ENCODE measurements at regions not wholly inside any gene's neighbourhood (a gene's known extent, or its start where the extent isn't known, plus 50 kb on each side); places are given as distances from the start of the nearest gene placed in this dataset.

- TF ChIP-seq, protein P1, sequence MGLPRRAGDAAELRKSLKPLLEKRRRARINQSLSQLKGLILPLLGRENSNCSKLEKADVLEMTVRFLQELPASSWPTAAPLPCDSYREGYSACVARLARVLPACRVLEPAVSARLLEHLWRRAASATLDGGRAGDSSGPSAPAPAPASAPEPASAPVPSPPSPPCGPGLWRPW (IDR thresholded peaks at IDR 0.05), result no peak
- no peak for TF ChIP-seq MAFK (IDR thresholded peaks at IDR 0.05; ENCODE audit: partially characterized antibody)
These were observed 169.2 kb upstream of the LHX5 start (continued) for GRCh38 chr12:113640837-113641236.

- 79% methylated on average over 10 of the region's 10 CpGs for WGBS (ENCODE audit: missing lambda C conversion rate)
- no peak overlapping the region for H3K27ac ChIP-seq
- ChIA-PET POLR2A (no interaction called here), CTCF (no interaction called here)
- no peaks in the 10 kb centered on the region for H3K4me1 ChIP-seq
- H3K4me2 ChIP-seq, result no peak overlapping the region
- DNase-seq (ENCODE audit: low read depth in 1 of 2, low spot score in 1 of 2), result no peak
- no peak for FAIRE-seq
- no peak for ATAC-seq
- H3K9me3 ChIP-seq, result no peaks in the 10 kb centered on the region
- TF ChIP-seq POLR2A (IDR thresholded peaks at IDR 0.05; ENCODE audit: low read length), result no peak
- no peak for TF ChIP-seq CEBPB (IDR thresholded peaks at IDR 0.05)
- no peak for TF ChIP-seq CBX8 (IDR thresholded peaks at IDR 0.05)
- no peak for TF ChIP-seq POLR2AphosphoS2 (conservative IDR thresholded peaks at IDR 0.05; ENCODE audit: low read length)
- H3K4me3 ChIP-seq, result no peak overlapping the region
These were observed 167.8 kb upstream of the LHX5 start for GRCh38 chr12:113639474-113639873.

DNA sequence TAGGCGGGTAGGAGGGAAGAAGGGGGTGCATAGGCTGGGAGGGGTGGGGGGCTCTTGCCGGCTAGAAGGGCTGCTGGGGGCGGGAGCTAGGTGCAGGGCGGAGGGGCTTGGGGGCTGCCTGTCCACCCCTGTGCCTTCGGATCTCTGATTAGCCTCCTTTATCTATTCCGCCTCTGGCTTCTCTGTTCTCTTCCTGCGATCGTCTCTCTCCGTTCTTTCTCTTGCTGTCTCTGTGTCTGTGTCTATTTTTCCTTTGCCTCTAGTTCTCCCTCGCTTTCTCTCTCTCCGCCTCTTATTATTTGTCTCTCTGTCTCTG, 166.7 kb upstream of the LHX5 start:
- ChIA-PET POLR2A (no interaction called here), CTCF (no interaction called here)
- Histone ChIP-seq H3K4me2 (no peak overlapping the region), H3K4me1 (no peaks in the 10 kb centered on the region), H3K4me3 (no peak overlapping the region), H3K9me3 (no peaks in the 10 kb centered on the region), H3K27ac (no peak overlapping the region)
- FAIRE-seq, result no peak
- TF ChIP-seq, protein P2, sequence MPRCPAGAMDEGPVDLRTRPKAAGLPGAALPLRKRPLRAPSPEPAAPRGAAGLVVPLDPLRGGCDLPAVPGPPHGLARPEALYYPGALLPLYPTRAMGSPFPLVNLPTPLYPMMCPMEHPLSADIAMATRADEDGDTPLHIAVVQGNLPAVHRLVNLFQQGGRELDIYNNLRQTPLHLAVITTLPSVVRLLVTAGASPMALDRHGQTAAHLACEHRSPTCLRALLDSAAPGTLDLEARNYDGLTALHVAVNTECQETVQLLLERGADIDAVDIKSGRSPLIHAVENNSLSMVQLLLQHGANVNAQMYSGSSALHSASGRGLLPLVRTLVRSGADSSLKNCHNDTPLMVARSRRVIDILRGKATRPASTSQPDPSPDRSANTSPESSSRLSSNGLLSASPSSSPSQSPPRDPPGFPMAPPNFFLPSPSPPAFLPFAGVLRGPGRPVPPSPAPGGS (IDR thresholded peaks at IDR 0.05), result no peak
- TF ChIP-seq RARB (CRISPR knock-in tag; IDR thresholded peaks at IDR 0.05) (no peak), BHLHE40 (IDR thresholded peaks at IDR 0.05; ENCODE audit: low read depth, low read length) (no peak), SREBF2 (IDR thresholded peaks at IDR 0.05) (no peak), HEYL (CRISPR knock-in tag; IDR thresholded peaks at IDR 0.05) (no peak), JUN (IDR thresholded peaks at IDR 0.05) (no peak), SMC3 (IDR thresholded peaks at IDR 0.05) (no peak), RCOR1 (IDR thresholded peaks at IDR 0.05; ENCODE audit: low read depth, low read length) (no peak), MYC (IDR thresholded peaks at IDR 0.05; ENCODE audit: borderline replicate concordance, low read length) (no peak), HDAC2 (IDR thresholded peaks at IDR 0.05) (no peak), RFX5 (IDR thresholded peaks at IDR 0.05) (no peak)
- TF ChIP-seq, protein P3, sequence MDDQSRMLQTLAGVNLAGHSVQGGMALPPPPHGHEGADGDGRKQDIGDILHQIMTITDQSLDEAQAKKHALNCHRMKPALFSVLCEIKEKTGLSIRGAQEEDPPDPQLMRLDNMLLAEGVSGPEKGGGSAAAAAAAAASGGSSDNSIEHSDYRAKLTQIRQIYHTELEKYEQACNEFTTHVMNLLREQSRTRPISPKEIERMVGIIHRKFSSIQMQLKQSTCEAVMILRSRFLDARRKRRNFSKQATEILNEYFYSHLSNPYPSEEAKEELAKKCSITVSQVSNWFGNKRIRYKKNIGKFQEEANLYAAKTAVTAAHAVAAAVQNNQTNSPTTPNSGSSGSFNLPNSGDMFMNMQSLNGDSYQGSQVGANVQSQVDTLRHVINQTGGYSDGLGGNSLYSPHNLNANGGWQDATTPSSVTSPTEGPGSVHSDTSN (IDR thresholded peaks at IDR 0.05), result no peak
- TF ChIP-seq, protein P4, sequence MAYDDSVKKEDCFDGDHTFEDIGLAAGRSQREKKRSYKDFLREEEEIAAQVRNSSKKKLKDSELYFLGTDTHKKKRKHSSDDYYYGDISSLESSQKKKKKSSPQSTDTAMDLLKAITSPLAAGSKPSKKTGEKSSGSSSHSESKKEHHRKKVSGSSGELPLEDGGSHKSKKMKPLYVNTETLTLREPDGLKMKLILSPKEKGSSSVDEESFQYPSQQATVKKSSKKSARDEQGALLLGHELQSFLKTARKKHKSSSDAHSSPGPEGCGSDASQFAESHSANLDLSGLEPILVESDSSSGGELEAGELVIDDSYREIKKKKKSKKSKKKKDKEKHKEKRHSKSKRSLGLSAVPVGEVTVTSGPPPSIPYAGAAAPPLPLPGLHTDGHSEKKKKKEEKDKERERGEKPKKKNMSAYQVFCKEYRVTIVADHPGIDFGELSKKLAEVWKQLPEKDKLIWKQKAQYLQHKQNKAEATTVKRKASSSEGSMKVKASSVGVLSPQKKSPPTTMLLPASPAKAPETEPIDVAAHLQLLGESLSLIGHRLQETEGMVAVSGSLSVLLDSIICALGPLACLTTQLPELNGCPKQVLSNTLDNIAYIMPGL (CRISPR knock-in tag; IDR thresholded peaks at IDR 0.05; ENCODE audit: borderline replicate concordance), result no peak
- WGBS (ENCODE audit: missing lambda C conversion rate), result 35% methylated on average over 10 of the region's 11 CpGs
- ATAC-seq, result no peak
- DNase-seq (ENCODE audit: low read depth in 1 of 2, low spot score in 1 of 2), result no peak

DNA sequence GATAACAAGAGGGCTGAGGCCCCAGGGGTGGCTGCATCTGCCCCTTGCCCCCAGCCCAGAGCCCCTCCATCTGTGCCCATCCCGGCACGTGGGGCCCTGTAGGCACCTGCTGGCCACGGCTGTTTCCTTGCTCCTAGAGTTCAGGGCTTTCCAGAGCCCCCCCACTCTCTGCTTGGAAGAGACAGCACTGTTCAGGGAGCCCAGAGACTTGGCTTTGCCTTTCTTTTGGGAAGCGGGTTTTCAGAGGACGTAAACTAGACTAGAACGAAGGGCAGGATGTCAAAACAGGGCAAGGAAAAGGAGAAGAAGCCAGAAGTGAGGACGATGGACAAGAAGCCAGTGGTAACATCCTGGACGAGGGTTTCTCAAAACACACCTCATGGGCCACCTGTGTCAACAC, 163.3 kb upstream of the LHX5 start:
- CTCF ChIA-PET, result no interaction called here
- TF ChIP-seq FOXS1 (CRISPR knock-in tag; IDR thresholded peaks at IDR 0.05) (no peak), TP53 (CRISPR knock-in tag; IDR thresholded peaks at IDR 0.05) (no peak), FOSL2 (IDR thresholded peaks at IDR 0.05) (no peak), FOSL2 (CRISPR knock-in tag; IDR thresholded peaks at IDR 0.05) (no peak), HDAC2 (IDR thresholded peaks at IDR 0.05) (no peak), RCOR1 (IDR thresholded peaks at IDR 0.05; ENCODE audit: low read depth, low read length) (no peak), ZNF302 (CRISPR knock-in tag; IDR thresholded peaks at IDR 0.05) (no peak), FOSB (CRISPR knock-in tag; IDR thresholded peaks at IDR 0.05) (no peak), CHD4 (IDR thresholded peaks at IDR 0.05; ENCODE audit: borderline replicate concordance) (no peak)
- TF ChIP-seq, protein P2 (IDR thresholded peaks at IDR 0.05), result no peak
- TF ChIP-seq, protein P5, sequence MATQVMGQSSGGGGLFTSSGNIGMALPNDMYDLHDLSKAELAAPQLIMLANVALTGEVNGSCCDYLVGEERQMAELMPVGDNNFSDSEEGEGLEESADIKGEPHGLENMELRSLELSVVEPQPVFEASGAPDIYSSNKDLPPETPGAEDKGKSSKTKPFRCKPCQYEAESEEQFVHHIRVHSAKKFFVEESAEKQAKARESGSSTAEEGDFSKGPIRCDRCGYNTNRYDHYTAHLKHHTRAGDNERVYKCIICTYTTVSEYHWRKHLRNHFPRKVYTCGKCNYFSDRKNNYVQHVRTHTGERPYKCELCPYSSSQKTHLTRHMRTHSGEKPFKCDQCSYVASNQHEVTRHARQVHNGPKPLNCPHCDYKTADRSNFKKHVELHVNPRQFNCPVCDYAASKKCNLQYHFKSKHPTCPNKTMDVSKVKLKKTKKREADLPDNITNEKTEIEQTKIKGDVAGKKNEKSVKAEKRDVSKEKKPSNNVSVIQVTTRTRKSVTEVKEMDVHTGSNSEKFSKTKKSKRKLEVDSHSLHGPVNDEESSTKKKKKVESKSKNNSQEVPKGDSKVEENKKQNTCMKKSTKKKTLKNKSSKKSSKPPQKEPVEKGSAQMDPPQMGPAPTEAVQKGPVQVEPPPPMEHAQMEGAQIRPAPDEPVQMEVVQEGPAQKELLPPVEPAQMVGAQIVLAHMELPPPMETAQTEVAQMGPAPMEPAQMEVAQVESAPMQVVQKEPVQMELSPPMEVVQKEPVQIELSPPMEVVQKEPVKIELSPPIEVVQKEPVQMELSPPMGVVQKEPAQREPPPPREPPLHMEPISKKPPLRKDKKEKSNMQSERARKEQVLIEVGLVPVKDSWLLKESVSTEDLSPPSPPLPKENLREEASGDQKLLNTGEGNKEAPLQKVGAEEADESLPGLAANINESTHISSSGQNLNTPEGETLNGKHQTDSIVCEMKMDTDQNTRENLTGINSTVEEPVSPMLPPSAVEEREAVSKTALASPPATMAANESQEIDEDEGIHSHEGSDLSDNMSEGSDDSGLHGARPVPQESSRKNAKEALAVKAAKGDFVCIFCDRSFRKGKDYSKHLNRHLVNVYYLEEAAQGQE (IDR thresholded peaks at IDR 0.05), result no peak

More for the DNA sequence above, 163.3 kb upstream of the LHX5 start:
- POLR2A ChIA-PET, result no interaction called here
- no peak overlapping the region for H3K4me2 ChIP-seq
- H3K9me3 ChIP-seq, result peaks cover 13% of the 10 kb centered on the region
- FAIRE-seq (no peak), DNase-seq (ENCODE audit: low read depth in 1 of 2, low spot score in 1 of 2) (no peak), ATAC-seq (no peak)
- H3K4me1 ChIP-seq, result no peaks in the 10 kb centered on the region
- no peak overlapping the region for H3K27ac ChIP-seq
- no peak overlapping the region for H3K4me3 ChIP-seq
- 13% methylated on average over 8 of the region's 8 CpGs for WGBS (ENCODE audit: missing lambda C conversion rate)
